ENCODE measurements at regions not wholly inside any gene's neighbourhood (a gene's known extent, or its start where the extent isn't known, plus 50 kb on each side); places are given as distances from the start of the nearest gene placed in this dataset.

DNA sequence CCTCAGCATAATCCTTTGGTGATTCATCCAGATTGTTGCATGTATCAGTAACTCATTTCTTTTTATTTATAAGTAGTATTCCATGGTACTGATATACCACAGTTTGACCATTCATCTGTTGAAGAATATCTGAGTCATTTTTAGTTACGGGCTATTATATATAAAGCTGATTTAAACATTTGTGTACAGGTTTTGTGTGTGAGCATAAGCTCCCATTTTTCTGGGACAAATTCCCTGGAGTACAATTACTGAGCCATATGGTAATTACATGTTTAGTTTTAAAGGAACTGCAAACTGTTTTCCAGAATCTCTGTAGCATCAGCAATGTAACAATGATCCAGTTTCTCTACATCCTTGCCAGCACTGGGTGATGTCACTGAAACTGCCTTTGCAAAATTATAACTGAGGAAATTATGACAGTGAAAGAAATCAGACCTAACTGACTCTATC is 236.2 kb upstream of the KRR1 start:
- TF ChIP-seq, protein P1, sequence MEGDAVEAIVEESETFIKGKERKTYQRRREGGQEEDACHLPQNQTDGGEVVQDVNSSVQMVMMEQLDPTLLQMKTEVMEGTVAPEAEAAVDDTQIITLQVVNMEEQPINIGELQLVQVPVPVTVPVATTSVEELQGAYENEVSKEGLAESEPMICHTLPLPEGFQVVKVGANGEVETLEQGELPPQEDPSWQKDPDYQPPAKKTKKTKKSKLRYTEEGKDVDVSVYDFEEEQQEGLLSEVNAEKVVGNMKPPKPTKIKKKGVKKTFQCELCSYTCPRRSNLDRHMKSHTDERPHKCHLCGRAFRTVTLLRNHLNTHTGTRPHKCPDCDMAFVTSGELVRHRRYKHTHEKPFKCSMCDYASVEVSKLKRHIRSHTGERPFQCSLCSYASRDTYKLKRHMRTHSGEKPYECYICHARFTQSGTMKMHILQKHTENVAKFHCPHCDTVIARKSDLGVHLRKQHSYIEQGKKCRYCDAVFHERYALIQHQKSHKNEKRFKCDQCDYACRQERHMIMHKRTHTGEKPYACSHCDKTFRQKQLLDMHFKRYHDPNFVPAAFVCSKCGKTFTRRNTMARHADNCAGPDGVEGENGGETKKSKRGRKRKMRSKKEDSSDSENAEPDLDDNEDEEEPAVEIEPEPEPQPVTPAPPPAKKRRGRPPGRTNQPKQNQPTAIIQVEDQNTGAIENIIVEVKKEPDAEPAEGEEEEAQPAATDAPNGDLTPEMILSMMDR (IDR thresholded peaks at IDR 0.05): no peak
- TF ChIP-seq POLR2A (IDR thresholded peaks at IDR 0.05) (no peak), EP300 (IDR thresholded peaks at IDR 0.05) (no peak)
